Smooth muscle cell (in vitro differentiated cells): ENCODE measurements at regions not wholly inside any gene's neighbourhood (a gene's known extent, or its start where the extent isn't known, plus 50 kb on each side); places are given as distances from the start of the nearest gene placed in this dataset.

Source experiments
- DNase-seq: peaks from one replicate; lab custom pipeline; 2025; ENCODE audit not compliant: unreplicated experiment; lab: John Stamatoyannopoulos, UW
- H2AFZ ChIP-seq: fragments of 200-600 bp; sonication (generic); 2 replicates; pipeline ENCODE4 v1.6.0; 2016; ENCODE audit warnings: antibody characterized with exemption, low read depth, mild to moderate bottlenecking
- H3F3A ChIP-seq: fragments of 200-600 bp; sonication (generic); 2 replicates; pipeline ENCODE4 v1.6.0; 2017; ENCODE audit warnings: antibody characterized with exemption, low read depth
- H3K27ac ChIP-seq: fragments of 200-600 bp; sonication (generic); 2 replicates; pipeline ENCODE4 v1.5.1; 2016; ENCODE audit warnings: low read depth, mild to moderate bottlenecking
- H3K27me3 ChIP-seq: fragments of 200-600 bp; sonication (generic); 2 replicates; pipeline ENCODE4 v1.6.1; 2016; ENCODE audit warnings: low read depth, mild to moderate bottlenecking
- H3K36me3 ChIP-seq: fragments of 200-600 bp; sonication (generic); 2 replicates; pipeline ENCODE4 v1.5.1; 2016; ENCODE audit warnings: low read depth
- H3K4me1 ChIP-seq: fragments of 200-600 bp; sonication (generic); 2 replicates; pipeline ENCODE4 v1.5.1; 2016; ENCODE audit warnings: low read depth
- H3K4me2 ChIP-seq: fragments of 200-600 bp; sonication (generic); 2 replicates; pipeline ENCODE4 v1.6.0; 2016; ENCODE audit warnings: mild to moderate bottlenecking
- H3K4me3 ChIP-seq: fragments of 200-600 bp; sonication (generic); 2 replicates; pipeline ENCODE4 v1.5.1; 2016; ENCODE audit warnings: mild to moderate bottlenecking
- H3K79me2 ChIP-seq: fragments of 200-600 bp; sonication (generic); 2 replicates; pipeline ENCODE4 v1.6.0; 2016; ENCODE audit warnings: low read depth, mild to moderate bottlenecking
- H3K9ac ChIP-seq: fragments of 200-600 bp; sonication (generic); 2 replicates; pipeline ENCODE4 v1.6.0; 2016; ENCODE audit warnings: low read depth
- H3K9me3 ChIP-seq: fragments of 200-600 bp; sonication (generic); replicated peaks from 2 replicates; pipeline ENCODE4 v1.5.1; 2016; ENCODE audit warnings: low read depth
- H4K20me1 ChIP-seq: fragments of 200-600 bp; sonication (generic); 2 replicates; pipeline ENCODE4 v1.6.0; 2016; ENCODE audit warnings: low read depth
- CTCF ChIP-seq: fragments of 200-600 bp; sonication (generic); IDR thresholded peaks from 2 replicates; pipeline ENCODE4 v1.5.1; 2017; ENCODE audit warnings: borderline replicate concordance, mild to moderate bottlenecking, antibody characterized with exemption; ENCODE audit not compliant: insufficient read depth, poor library complexity, severe bottlenecking
- WGBS: methylation state at CpG from one replicate; pipeline ENCODE4 v1.1.7; 2016; ENCODE audit warnings: low lambda C conversion rate; 5-methylcytosine and 5-hydroxymethylcytosine counted together

- Histone ChIP-seq H3K4me2 (no peak overlapping the region), H3K27ac (no peak overlapping the region), H3K4me3 (no peak overlapping the region), H2AFZ (no peak overlapping the region), H3K4me1 (no peaks in the 10 kb centered on the region), H3K79me2 (no peaks in the 10 kb centered on the region), H3K9ac (no peak overlapping the region), H3K9me3 (peaks cover 4% of the 10 kb centered on the region), H3K36me3 (peaks cover 6% of the 10 kb centered on the region), H3F3A (no peaks in the 10 kb centered on the region), H3K27me3 (no peaks in the 10 kb centered on the region), H4K20me1 (no peaks in the 10 kb centered on the region)
- DNase-seq: no peak
- TF ChIP-seq CTCF: no peak
- 93% methylated on average over 6 of the region's 6 CpGs for WGBS
These were observed 262.9 kb upstream of the CNTNAP5 start for GRCh38 chr2:123762221-123762620.

- Histone ChIP-seq H3K9ac (no peak overlapping the region), H3K9me3 (peaks cover 4% of the 10 kb centered on the region), H3K79me2 (no peaks in the 10 kb centered on the region), H3K27me3 (no peaks in the 10 kb centered on the region), H3K4me3 (no peak overlapping the region), H3K4me1 (no peaks in the 10 kb centered on the region), H3K4me2 (no peak overlapping the region), H3F3A (no peaks in the 10 kb centered on the region), H3K27ac (no peak overlapping the region), H2AFZ (no peak overlapping the region), H3K36me3 (peaks cover 2% of the 10 kb centered on the region), H4K20me1 (no peaks in the 10 kb centered on the region)
- WGBS: 83% methylated on average over 2 of the region's 2 CpGs
- DNase-seq: no peak
- TF ChIP-seq CTCF: no peak
These were observed 256.9 kb upstream of the CNTNAP5 start for GRCh38 chr2:123768233-123768632.

- Histone ChIP-seq H3K4me3 (no peak overlapping the region), H3K36me3 (no peaks in the 10 kb centered on the region), H3F3A (no peaks in the 10 kb centered on the region), H3K79me2 (no peaks in the 10 kb centered on the region), H3K27me3 (no peaks in the 10 kb centered on the region), H2AFZ (no peak overlapping the region), H3K9me3 (no peaks in the 10 kb centered on the region), H3K27ac (no peak overlapping the region), H3K4me1 (no peaks in the 10 kb centered on the region), H3K4me2 (no peak overlapping the region), H3K9ac (no peak overlapping the region), H4K20me1 (no peaks in the 10 kb centered on the region)
- TF ChIP-seq CTCF: no peak
- DNase-seq: no peak
- 94% methylated on average over 2 of the region's 2 CpGs for WGBS
These were observed 256.1 kb upstream of the CNTNAP5 start for GRCh38 chr2:123769001-123769400.

- Histone ChIP-seq H3K79me2 (no peaks in the 10 kb centered on the region), H3K4me2 (no peak overlapping the region), H3K27ac (no peak overlapping the region), H2AFZ (no peak overlapping the region), H3K9ac (no peak overlapping the region), H4K20me1 (no peaks in the 10 kb centered on the region), H3K4me3 (no peak overlapping the region), H3F3A (no peaks in the 10 kb centered on the region), H3K4me1 (no peaks in the 10 kb centered on the region), H3K36me3 (no peaks in the 10 kb centered on the region), H3K27me3 (no peaks in the 10 kb centered on the region), H3K9me3 (no peaks in the 10 kb centered on the region)
- DNase-seq: no peak
- TF ChIP-seq CTCF: no peak
- 100% methylated on average over 1 of the region's 1 CpG for whole genome bisulfite sequencing
These were observed 253.9 kb upstream of the CNTNAP5 start for GRCh38 chr2:123770996-123771720.
